Occipital lobe (tissue), 1 donor: ENCODE measurements at regions not wholly inside any gene's neighbourhood (a gene's known extent, or its start where the extent isn't known, plus 50 kb on each side); places are given as distances from the start of the nearest gene placed in this dataset.

ENCODE experiments used
- DNase-seq: peaks from one replicate; lab custom pipeline; 2025; lab: John Stamatoyannopoulos, UW

DNA sequence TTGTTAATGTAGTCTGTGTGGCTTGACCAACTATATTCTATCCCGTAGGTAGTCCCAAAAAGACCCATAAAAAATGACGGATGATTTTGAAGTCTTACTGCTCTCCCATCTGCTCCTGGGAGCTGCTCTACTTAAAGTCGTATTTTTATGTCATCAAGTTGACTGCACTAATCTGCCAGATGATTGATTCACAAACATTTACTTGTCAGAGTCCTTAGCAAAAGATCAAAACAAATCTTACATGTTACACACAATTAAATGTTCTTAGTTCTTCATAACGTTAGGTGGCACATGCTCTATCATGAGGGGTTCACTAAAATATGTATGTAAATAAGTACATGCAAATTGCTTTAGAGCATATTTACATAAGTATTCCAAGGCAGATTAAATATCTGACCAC, 498.3 kb upstream of the LRRTM4 start:
- no peak for DNase-seq

DNA sequence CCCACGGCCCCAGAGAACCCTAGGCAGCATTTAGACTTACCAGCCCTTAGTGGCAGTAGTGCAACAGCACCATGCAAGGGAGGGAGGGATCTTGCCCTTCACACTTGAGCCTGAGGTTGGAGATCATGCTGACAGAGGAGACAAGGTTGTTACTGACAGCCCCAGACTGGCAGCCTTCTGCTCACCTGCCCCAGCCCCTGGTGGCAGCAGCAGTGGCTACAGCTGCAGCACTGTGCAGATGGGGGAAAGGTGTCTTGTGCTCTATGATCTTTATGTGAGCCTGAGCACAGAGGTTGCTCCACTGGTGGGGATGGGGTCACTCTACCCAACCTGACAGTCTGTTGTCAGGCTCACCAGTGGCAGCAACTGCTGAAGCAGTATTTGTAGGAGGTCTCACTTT, 501.2 kb upstream of the LRRTM4 start:
- DNase-seq: no peak

DNA sequence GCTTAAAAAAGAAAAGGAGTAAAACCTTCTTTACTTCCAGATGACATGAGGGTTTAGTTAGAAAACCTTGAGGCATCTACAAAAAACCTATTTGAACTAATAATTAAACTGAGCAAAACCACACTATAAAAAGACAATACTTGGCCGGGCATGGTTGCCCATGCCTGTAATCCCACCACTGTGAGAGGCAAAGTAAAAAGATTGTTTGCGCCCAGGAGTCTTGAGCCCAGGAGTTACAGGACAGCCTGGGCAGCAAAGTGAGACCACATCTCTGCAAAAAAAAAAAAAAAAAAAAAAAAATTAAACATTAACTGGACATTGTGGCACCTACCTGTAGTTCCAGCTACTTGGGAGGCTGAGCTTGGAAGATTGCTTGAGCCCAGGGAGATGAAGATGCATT, 502.8 kb upstream of the LRRTM4 start:
- DNase-seq: no peak

- DNase-seq: no peak
Measured at GRCh38 chr2:78029392-78029995, 507.3 kb upstream of the LRRTM4 start.

DNA sequence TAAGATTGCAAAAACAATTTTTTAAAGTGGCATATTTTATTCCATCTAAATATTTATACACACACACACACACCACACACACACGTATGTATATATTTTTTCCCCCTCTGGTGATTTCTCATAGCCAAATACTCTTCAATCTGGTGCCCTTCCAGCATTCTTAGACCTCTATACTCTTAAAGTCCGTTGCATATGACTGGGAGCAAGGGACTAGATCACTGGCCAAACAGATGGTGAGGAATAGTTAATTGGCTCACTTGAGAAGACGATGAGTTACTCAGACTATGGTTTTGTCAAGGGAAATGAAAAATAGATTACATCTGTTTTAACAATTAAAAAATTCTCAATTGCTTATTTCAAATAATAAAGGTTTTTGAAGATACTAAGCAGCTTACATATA, 512.5 kb upstream of the LRRTM4 start:
- DNase-seq: no peak

DNA sequence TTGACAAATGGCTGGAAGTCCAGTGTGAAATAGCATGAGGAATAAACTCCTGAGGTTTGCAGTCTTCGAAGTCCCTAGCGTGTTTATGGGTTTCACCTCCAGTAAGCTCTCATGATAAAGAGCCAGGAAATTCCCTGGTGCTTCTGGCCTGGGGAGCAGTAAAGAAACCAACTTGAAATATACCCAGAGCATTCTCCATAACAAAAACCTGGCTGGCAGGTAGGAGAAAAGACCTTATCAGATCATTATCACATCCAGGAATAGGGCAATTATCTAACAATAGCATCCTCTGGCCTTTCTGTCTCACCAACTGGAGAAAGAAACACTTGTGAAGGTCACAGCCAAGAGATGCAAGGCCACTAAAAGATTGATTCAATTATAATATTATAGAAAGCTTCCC, 513.6 kb upstream of the LRRTM4 start:
- DNase-seq: no peak

DNA sequence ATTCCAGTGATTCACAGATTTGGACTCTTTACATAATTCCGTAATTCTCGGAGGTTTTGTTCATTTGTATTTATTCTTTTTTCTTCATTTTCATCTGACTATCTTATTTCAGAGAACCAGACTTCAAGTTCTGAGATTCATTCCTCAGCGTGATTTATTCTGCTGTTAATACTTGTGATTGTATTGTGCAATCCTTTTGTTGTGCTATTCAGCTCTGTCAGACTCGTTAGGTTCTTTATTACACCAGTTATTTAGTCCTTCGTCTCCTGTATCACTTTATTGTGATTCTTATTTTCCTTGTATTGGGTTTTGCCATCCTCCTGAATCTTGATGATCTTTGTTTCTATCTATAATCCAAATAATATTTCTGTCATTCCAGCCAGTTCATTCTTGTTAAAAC, 529.3 kb upstream of the LRRTM4 start:
- DNase-seq: no peak

DNA sequence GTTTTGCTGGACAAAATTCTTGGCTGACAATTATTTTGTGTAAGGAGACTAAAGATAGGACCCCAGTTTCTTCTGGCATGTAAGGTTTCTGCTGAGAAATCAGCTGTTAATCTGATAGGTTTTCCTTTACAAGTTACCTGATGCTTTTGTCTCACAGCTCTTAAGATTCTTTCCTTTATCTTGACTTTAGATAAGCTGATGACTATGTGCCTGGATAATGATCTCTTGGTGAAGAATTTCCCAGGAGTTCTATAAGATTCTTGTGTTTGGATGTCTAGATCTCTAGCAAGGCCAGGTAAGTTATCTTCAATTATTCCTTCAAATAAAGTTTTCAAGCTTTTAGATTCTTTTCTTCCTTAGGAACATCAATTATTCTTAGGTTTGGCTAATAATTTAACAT, 534.8 kb upstream of the LRRTM4 start:
- DNase-seq: no peak

DNA sequence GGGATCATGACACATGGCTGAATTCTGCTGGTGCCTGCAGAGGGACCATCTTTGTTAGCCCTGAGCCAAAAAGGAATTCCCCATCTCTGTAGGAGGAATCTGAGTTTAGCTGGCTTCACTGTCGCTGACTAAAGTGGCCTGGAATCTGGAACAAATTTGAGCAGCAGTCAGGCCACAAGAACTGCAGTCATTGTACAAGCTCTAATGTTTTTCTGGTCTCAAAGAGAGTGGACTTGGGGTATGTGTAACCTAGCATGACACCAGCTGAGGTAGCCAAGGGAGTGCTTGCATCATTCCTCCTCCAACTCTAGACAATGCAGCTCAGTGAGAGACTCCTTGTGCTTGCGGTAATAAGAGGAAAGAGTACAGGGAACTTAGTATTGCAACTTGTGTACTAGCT, 539.1 kb upstream of the LRRTM4 start:
- no peak for DNase-seq

GRCh38 chr2:78061732-78062131, 539.6 kb upstream of the LRRTM4 start:
- no peak for DNase-seq

DNA sequence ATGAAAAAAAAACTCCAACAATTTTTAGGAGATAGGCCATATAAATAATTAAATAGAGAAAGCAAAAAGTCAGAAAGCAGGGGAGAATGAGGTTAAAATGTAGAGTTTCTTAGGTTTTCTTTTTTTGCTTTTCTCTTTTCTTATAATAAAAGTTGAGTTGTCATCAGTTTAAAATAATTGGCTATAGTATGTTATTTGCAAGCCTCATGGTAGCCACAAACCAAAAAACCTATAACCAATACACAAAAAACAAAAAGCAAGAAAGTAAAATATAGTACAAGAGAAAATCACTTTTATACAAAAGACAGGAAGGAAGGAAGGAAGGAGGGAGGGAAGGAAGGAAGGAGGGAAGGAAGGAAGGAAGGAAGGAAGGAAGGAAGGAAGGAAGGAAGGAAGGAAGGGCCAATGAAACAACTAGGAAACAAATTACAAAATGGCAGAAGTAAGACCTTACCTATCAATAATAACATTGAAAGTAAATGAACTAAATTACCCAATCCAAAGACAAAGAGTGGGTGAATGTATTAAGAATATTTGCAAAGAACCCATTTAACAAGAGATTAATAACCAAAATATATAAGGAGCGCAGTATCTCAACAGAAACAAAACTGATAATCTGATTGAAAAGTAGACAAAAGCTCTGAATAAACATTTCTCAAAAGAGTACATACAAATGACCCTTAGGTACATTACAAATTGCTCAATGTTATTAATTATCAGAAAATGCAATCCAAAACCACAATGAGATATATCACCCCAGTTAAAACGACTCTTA, 541.3 kb upstream of the LRRTM4 start:
- DNase-seq: no peak

DNA sequence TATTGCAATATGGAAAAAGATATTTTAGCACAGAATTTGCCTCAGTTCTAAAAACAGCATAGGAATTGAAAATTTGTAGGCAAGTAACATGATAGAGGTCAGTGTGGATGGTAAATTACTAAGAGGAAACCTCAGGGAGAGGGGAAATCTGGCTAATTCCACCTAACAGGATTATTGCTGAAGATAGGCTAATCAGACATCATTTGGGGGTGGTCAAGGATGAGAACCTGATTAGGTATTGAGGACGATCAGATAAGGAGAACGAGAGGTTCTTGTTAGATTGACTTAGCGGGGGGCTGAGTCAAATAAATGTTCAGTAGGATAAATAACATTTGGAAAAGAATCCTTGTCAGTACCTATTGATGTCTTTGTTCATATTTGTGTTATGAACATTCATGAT, 543.2 kb upstream of the LRRTM4 start:
- no peak for DNase-seq

DNA sequence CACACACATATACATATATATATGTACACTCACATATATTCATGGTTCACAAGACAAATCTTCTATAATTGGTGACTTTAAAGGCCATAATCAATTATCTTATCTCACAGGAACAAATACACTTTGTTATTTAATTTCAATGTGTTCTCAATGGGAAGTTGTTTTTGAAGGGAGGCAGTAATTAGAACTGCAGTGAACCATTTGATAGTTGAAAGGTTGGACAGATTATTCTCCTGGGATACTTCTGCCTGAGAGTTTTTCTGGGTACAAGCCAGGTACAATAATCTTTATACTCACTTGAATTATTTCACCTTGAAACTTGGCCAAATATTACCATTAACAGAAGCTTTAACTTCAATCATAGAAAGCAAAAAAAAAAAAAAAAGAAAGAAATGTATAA, 546.6 kb upstream of the LRRTM4 start:
- DNase-seq: no peak

DNA sequence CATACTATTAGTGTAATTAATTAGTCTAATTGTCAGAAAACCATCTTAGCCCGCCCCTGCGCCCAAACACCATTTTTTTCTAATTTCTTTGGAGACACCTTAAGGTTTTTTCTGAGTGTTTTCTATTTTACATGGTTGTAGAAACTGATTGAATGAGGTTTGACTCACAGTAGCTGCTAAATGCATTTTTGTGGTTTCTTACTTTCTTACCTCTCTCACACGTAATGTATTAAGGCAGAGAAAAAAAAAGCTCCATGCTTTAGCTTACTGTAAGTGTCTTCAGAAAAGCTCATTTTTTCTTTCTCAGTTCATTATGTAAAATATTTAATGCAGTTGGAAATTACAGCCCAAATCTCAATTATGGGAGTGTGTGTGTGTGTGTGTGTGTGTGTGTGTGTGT, 548.5 kb upstream of the LRRTM4 start:
- DNase-seq: no peak

DNA sequence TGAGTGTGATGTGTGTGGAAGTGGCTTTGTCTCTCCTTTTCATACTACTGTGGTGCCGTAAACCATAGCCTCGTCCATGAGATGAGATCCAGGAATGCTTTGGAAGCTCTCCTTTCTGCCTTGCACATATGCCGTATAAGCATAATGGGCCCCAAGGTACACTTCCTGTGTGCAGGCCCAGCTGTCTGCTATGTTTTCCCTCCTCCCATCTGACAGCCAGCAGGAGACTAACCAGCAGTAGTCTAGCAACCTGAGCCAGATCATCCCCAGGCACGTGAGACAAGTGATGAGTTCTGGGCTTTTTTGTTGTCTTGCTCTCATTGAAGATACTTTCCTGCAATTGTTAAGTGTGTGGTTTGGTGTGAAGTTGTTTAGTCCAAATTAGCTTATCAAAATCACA, 555.5 kb upstream of the LRRTM4 start:
- DNase-seq: no peak

DNA sequence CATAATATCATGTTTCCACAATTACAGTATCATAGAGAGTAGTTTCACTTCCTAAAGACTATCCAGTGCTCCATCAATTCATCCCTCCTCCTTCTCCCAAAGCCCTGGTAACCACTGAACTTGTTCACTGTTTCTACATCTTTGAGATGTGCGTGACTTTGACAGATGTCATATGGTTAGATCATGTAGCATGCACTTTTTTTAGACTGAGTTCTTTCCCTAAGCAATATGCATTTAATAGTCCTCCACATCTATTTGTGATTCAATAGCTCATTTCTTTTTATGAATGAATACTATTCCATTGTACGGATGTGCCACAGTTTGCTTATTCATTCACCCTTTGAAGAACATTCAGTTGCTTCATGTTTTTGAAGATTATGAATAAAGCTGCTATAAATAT, 560.4 kb upstream of the LRRTM4 start:
- no peak for DNase-seq

- DNase-seq: no peak
Measured at GRCh38 chr2:78093436-78093835, 571.3 kb upstream of the LRRTM4 start.

DNA sequence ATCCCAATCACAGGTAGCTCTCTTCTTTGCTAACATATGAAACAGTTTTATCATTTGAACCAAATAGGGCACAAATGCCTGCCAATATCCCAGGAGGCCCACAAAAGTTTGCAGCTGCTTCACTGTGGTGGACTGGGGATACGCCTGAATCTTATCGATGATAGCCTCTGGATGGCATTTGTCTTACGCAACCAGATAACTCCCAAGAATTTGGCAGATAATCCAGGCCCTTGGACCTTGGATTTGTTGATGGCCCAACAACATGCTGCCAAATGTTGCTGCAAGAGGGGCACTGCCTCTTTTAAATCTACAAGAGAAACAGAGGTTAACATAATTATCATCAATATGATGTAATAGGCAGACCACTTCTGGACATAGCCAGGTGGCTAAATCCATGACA, 587.1 kb upstream of the LRRTM4 start:
- DNase-seq: no peak

DNA sequence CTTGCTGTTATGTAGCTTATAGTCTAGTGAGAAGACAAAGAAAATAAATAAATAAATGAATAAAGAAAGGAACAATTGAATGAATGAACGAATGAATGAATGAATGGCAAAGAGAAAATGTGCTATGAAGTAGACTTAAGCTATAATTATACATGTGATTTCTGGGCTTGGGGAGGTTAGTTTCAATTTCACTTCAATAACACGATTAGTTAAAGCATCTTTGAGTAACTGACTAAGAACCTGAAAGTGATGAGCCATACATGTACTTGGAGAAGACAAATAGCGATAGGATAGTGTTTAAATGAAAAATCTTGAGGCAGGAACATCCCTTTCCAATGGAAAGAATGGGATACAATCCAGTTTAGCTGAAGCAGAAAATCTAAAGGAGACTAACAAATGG, 593.1 kb upstream of the LRRTM4 start:
- no peak for DNase-seq

DNA sequence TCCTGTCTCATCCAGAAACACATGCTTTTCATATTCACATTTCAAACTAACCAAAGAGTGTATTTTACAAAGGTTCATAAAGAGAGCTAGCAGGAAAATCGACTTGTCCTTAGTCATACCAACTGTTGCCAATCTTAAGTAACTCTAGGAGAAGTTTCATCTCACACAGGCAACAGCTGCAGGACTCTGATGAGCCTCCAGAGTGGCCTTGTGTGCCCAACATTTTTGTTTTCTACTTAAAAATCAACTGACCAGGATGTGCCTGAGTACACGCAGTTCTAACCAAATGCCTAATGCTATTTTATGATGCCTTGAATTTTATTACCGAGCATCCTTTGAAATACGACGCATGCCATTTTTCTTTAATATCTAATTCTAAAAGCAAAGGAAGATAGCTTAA, 595.9 kb upstream of the LRRTM4 start:
- no peak for DNase-seq

DNA sequence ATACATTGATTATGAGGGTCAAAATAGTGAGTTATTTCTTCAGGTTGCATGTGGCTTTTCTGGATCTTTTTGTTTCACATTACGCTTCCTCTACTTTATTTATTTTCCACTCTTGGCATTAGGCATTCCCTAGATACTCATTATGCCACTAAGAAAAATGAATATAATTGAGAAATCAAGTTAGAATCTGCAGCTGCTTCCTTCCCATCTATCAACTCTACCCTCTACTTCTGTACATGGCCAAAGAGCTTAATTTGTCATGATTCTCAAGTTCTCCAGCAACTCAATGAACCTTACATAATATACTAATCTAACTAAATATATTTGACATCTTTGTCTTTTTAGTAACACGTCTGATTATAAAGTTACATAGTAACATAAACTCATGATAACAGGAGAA, 598.1 kb upstream of the LRRTM4 start:
- no peak for DNase-seq

DNA sequence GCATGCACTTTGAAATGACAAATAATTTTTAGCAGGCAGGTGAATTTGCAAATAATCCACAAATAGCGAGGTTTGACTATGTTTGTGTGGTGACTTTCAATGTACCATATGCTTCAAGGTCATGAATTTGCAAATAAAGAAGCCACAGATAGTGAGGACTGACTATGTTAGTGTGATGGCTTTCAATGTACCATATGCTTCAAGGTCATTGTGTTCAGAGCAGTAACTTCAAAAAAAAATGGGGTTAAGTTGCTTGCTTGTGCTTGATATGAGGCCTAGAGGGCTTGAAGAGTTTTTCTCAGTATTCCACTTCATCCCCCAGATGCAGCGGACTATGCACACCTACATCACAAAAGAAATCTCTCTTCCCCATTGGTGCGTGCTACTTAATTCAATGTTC, 602.9 kb upstream of the LRRTM4 start:
- DNase-seq: no peak

DNA sequence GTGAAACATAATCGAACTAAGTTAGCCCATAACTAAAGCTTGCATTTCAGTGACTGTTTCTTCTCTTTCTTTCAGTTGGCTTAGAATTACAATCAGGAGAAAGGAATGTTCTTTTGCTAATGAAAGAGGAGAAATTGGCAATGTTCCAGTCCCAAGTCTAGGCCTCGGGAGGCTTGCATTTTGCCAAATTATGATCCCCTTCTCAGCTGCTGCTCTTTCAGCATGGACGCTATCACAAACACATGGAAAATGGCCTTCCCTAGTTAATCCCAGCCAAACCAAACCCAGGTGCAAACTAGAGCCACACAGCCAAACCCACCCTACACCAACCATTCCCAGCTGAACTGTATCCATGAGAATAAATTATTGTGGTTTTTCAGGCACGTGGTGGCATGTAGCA, 605.2 kb upstream of the LRRTM4 start:
- no peak for DNase-seq
